HepG2 (cell line): ENCODE measurements at regions not wholly inside any gene's neighbourhood (a gene's known extent, or its start where the extent isn't known, plus 50 kb on each side); places are given as distances from the start of the nearest gene placed in this dataset.

Experiments
- HOXA7 ChIP-seq: sonication (generic); formaldehyde crosslinking; IDR thresholded peaks from 2 replicates; pipeline ENCODE4 v1.8.1; 2022; ENCODE audit warnings: mild to moderate bottlenecking, missing genetic modification reagents, moderate library complexity
- KDM1A ChIP-seq: IDR thresholded peaks from 2 replicates; pipeline ENCODE4 v1.6.1; 2016; ENCODE audit warnings: missing compliant biosample characterization
- KDM4B ChIP-seq: sonication (generic); formaldehyde crosslinking; IDR thresholded peaks from 2 replicates; pipeline ENCODE4 v1.4.0; 2020; ENCODE audit warnings: missing genetic modification reagents
- MXI1 ChIP-seq: IDR thresholded peaks from 3 replicates; pipeline ENCODE4 v1.6.1; 2012; ENCODE audit warnings: low read depth, low read length, inconsistent platforms, borderline replicate concordance
- SMARCE1 ChIP-seq: fragments of 450-650 bp; IDR thresholded peaks from 2 replicates; pipeline ENCODE4 v1.6.1; 2017; ENCODE audit warnings: borderline replicate concordance
- TARDBP ChIP-seq: sonication (generic); formaldehyde crosslinking; IDR thresholded peaks from 2 replicates; pipeline ENCODE4 v1.8.0; 2022; ENCODE audit warnings: mild to moderate bottlenecking, missing genetic modification reagents
- ZFP41 ChIP-seq: sonication (generic); formaldehyde crosslinking; IDR thresholded peaks from 2 replicates; pipeline ENCODE4 v1.4.0; 2020; ENCODE audit warnings: mild to moderate bottlenecking, missing genetic modification reagents, borderline replicate concordance
- ZNF564 ChIP-seq: sonication (generic); formaldehyde crosslinking; IDR thresholded peaks from 2 replicates; pipeline ENCODE4 v1.8.1; 2023; ENCODE audit warnings: mild to moderate bottlenecking, missing genetic modification reagents
- ZNF615 ChIP-seq: sonication (generic); formaldehyde crosslinking; IDR thresholded peaks from 2 replicates; pipeline ENCODE4 v1.5.0; 2020; ENCODE audit warnings: mild to moderate bottlenecking, missing genetic modification reagents, borderline replicate concordance
- ZNF776 ChIP-seq: sonication (generic); formaldehyde crosslinking; IDR thresholded peaks from 2 replicates; pipeline ENCODE4 v1.4.0; 2020; ENCODE audit warnings: mild to moderate bottlenecking, missing genetic modification reagents
- TF ChIP-seq, protein P1 (sequence below): sonication (generic); formaldehyde crosslinking; conservative IDR thresholded peaks from 2 replicates; pipeline ENCODE4 v1.8.0; 2022; ENCODE audit warnings: missing genetic modification reagents

DNA sequence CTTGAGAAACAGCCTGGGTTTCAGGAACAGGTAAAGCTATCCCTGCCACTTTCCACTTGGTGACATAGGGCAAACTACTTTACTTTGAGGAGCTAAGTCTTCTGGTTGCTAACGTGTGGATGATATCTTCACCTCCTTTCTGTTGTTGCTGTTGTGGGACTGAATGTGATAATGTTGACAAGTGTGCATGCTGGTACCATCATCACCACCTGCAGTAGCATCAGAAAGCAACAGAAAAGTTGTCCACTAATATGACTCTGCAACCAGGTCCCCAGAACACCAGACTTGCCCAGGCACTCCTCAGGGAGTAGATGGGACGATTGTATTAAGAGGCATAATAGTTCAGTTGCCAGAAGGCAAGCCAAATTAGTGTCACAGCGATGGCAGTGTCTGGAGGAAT lies 203.2 kb upstream of the MCTP2 start:
- no peak for TF ChIP-seq MXI1
- TF ChIP-seq HOXA7 (CRISPR knock-in tag), result no peak
- no peak for TF ChIP-seq SMARCE1
- no peak for TF ChIP-seq KDM1A (CRISPR knock-in tag)
- TF ChIP-seq ZNF776, result no peak
- no peak for TF ChIP-seq KDM4B (CRISPR knock-in tag)
- no peak for TF ChIP-seq ZNF564 (CRISPR knock-in tag)
- no peak for TF ChIP-seq TARDBP (CRISPR knock-in tag)
- no peak for TF ChIP-seq ZFP41 (CRISPR knock-in tag)
- TF ChIP-seq, protein P1, sequence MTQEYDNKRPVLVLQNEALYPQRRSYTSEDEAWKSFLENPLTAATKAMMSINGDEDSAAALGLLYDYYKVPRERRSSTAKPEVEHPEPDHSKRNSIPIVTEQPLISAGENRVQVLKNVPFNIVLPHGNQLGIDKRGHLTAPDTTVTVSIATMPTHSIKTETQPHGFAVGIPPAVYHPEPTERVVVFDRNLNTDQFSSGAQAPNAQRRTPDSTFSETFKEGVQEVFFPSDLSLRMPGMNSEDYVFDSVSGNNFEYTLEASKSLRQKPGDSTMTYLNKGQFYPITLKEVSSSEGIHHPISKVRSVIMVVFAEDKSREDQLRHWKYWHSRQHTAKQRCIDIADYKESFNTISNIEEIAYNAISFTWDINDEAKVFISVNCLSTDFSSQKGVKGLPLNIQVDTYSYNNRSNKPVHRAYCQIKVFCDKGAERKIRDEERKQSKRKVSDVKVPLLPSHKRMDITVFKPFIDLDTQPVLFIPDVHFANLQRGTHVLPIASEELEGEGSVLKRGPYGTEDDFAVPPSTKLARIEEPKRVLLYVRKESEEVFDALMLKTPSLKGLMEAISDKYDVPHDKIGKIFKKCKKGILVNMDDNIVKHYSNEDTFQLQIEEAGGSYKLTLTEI (CRISPR knock-in tag), result no peak
- no peak for TF ChIP-seq ZNF615 (CRISPR knock-in tag)
